Osteoblast (primary cell): ENCODE measurements at regions not wholly inside any gene's neighbourhood (a gene's known extent, or its start where the extent isn't known, plus 50 kb on each side); places are given as distances from the start of the nearest gene placed in this dataset.
A peak's percentile ranks its signal among the peaks of the same experiment; 100 is the strongest.

ENCODE experiments used
- DNase-seq: peaks from one replicate; pipeline ENCODE4 v3.0.0; 2011; ENCODE audit warnings: low spot score, mixed read lengths; ENCODE audit not compliant: insufficient read length; ENCODE audit errors: missing footprints
- H2AFZ ChIP-seq: 2 replicates; pipeline ENCODE4 v1.6.0; 2011; ENCODE audit warnings: mild to moderate bottlenecking, low read length
- H3K27ac ChIP-seq: 2 replicates; pipeline ENCODE4 v1.5.1; 2011; ENCODE audit warnings: mild to moderate bottlenecking, low read depth, low read length, moderate library complexity
- H3K27me3 ChIP-seq: 2 replicates; pipeline ENCODE4 v1.6.0; 2012; ENCODE audit warnings: mild to moderate bottlenecking, control low read depth, inconsistent platforms, low read length, moderate library complexity; ENCODE audit not compliant: insufficient read depth
- H3K36me3 ChIP-seq: 2 replicates; pipeline ENCODE4 v1.5.1; 2011; ENCODE audit warnings: mild to moderate bottlenecking, low read length, control low read depth, moderate library complexity; ENCODE audit not compliant: insufficient read depth
- H3K4me1 ChIP-seq: 2 replicates; pipeline ENCODE4 v1.5.1; 2011; ENCODE audit warnings: mild to moderate bottlenecking, low read length, control low read depth, moderate library complexity; ENCODE audit not compliant: insufficient read depth
- H3K4me2 ChIP-seq: 2 replicates; pipeline ENCODE4 v1.6.0; 2011; ENCODE audit warnings: mild to moderate bottlenecking, low read length; ENCODE audit not compliant: insufficient read depth
- H3K4me3 ChIP-seq: fragments of 200-600 bp; sonication (generic); 3 replicates; pipeline ENCODE4 v1.5.1; 2012; ENCODE audit warnings: mild to moderate bottlenecking, low read length, inconsistent platforms; ENCODE audit not compliant: insufficient read depth
- H3K79me2 ChIP-seq: 2 replicates; pipeline ENCODE4 v1.6.0; 2012; ENCODE audit warnings: mild to moderate bottlenecking, low read length, control low read depth, inconsistent platforms; ENCODE audit not compliant: insufficient read depth
- H3K9me3 ChIP-seq: 2 replicates; pipeline ENCODE4 v1.5.1; 2011; ENCODE audit warnings: low read depth, low read length, control low read depth
- H4K20me1 ChIP-seq: 2 replicates; pipeline ENCODE4 v1.6.0; 2012; ENCODE audit warnings: mild to moderate bottlenecking, low read length, control low read depth; ENCODE audit not compliant: insufficient read depth
- TF ChIP-seq, protein P1 (sequence below): IDR thresholded peaks from 2 replicates; pipeline ENCODE4 v1.5.1; 2011; ENCODE audit warnings: mild to moderate bottlenecking, low read depth, low read length, moderate library complexity; ENCODE audit errors: extremely low read depth

GRCh38 chr5:176152191-176152929, 85.9 kb upstream of the SIMC1 start:
- no peaks in the 10 kb centered on the region for H3K79me2 ChIP-seq
- TF ChIP-seq, protein P1, sequence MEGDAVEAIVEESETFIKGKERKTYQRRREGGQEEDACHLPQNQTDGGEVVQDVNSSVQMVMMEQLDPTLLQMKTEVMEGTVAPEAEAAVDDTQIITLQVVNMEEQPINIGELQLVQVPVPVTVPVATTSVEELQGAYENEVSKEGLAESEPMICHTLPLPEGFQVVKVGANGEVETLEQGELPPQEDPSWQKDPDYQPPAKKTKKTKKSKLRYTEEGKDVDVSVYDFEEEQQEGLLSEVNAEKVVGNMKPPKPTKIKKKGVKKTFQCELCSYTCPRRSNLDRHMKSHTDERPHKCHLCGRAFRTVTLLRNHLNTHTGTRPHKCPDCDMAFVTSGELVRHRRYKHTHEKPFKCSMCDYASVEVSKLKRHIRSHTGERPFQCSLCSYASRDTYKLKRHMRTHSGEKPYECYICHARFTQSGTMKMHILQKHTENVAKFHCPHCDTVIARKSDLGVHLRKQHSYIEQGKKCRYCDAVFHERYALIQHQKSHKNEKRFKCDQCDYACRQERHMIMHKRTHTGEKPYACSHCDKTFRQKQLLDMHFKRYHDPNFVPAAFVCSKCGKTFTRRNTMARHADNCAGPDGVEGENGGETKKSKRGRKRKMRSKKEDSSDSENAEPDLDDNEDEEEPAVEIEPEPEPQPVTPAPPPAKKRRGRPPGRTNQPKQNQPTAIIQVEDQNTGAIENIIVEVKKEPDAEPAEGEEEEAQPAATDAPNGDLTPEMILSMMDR: no peak
- H2AFZ ChIP-seq: no peak overlapping the region
- H3K27ac ChIP-seq: no peak overlapping the region
- peaks cover 25% of the 10 kb centered on the region for H3K4me1 ChIP-seq
- H3K9me3 ChIP-seq: no peaks in the 10 kb centered on the region
- no peak for DNase-seq
- no peaks in the 10 kb centered on the region for H3K27me3 ChIP-seq
- H3K4me3 ChIP-seq: no peak overlapping the region
- no peak overlapping the region for H3K4me2 ChIP-seq
- no peaks in the 10 kb centered on the region for H3K36me3 ChIP-seq
- H4K20me1 ChIP-seq: no peaks in the 10 kb centered on the region

DNA sequence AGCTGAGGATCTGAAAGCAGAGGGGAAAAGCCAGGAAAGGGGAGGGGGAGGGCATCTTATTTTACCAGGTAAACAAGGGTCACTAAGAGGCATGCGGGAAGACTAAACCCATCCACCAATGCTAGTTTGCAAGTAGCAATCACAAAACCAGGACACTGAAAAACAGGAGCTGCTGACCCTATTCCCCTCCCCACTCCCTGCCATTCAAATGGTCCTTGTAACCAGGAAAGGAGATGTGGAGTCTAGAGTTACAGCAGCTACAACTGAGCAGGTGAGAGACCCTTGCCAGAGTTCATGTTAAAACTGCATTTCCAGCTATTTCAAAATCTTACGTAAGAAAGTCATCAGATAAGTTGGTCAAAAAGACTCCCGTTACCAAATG, 85.3 kb upstream of the SIMC1 start:
- H3K27ac ChIP-seq: no peak overlapping the region
- TF ChIP-seq, protein P1: no peak
- H3K4me1 ChIP-seq: peaks cover 26% of the 10 kb centered on the region
- no peaks in the 10 kb centered on the region for H3K79me2 ChIP-seq
- no peaks in the 10 kb centered on the region for H3K9me3 ChIP-seq
- H4K20me1 ChIP-seq: no peaks in the 10 kb centered on the region
- no peak overlapping the region for H3K4me3 ChIP-seq
- H2AFZ ChIP-seq: no peak overlapping the region
- H3K27me3 ChIP-seq: no peaks in the 10 kb centered on the region
- no peak overlapping the region for H3K4me2 ChIP-seq
- no peak for DNase-seq
- H3K36me3 ChIP-seq: no peaks in the 10 kb centered on the region

DNA sequence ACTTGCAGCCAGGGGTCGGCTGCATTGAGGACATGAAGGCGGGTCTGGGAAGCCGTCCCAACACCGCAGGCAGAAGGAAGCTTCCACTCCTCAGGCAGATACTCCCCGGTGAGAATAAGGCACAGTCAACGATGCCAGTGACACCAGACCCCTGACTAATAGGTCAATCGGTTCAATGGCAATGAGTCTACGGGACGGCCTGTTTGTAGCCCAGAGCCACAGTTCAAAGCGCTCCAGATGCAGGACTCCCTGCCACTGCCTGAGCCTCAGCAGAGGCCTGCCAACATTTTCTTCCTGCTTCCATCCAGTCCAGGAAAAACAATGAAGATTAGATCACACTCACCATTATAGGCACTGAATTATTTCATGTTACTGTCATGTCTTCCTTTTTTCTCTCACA, 84.5 kb upstream of the SIMC1 start:
- TF ChIP-seq, protein P1: no peak
- Histone ChIP-seq H3K79me2 (no peaks in the 10 kb centered on the region), H2AFZ (peak overlapping the region; percentile 14), H3K27ac (no peak overlapping the region), H4K20me1 (no peaks in the 10 kb centered on the region), H3K4me2 (no peak overlapping the region), H3K27me3 (no peaks in the 10 kb centered on the region), H3K4me1 (peaks cover 26% of the 10 kb centered on the region), H3K9me3 (no peaks in the 10 kb centered on the region), H3K4me3 (no peak overlapping the region), H3K36me3 (no peaks in the 10 kb centered on the region)
- DNase-seq: peak; percentile 83

DNA sequence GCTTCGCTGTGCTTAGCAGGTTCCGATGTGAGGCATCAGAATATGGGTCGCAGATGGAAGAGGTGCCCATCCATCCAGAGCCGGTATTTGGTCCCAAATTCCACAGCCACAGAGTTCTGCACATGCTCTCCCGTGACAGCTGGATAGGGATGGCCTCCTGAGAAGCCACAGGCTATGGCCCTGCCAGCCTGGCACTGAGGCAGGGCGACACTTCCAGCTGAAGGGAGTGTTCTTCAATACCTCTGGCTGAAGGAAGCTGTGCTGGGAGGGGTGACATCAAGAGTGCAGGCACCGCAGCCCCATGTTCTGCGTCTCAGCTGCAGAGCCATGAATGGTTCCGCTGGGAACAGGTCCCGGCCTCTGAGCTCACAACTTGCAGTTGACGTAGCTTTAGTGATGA, 83.4 kb upstream of the SIMC1 start:
- no peak overlapping the region for H3K27ac ChIP-seq
- H3K9me3 ChIP-seq: no peaks in the 10 kb centered on the region
- TF ChIP-seq, protein P1: no peak
- DNase-seq: no peak
- no peaks in the 10 kb centered on the region for H3K79me2 ChIP-seq
- no peak overlapping the region for H3K4me2 ChIP-seq
- no peaks in the 10 kb centered on the region for H3K36me3 ChIP-seq
- no peak overlapping the region for H3K4me3 ChIP-seq
- H2AFZ ChIP-seq: no peak overlapping the region
- peaks cover 2% of the 10 kb centered on the region for H3K27me3 ChIP-seq
- peaks cover 26% of the 10 kb centered on the region for H3K4me1 ChIP-seq
- no peaks in the 10 kb centered on the region for H4K20me1 ChIP-seq
